ENCODE measurements at regions not wholly inside any gene's neighbourhood (a gene's known extent, or its start where the extent isn't known, plus 50 kb on each side); places are given as distances from the start of the nearest gene placed in this dataset.

GRCh38 chr5:38163636-38164237 is 94.6 kb upstream of the EGFLAM start:
- TF ChIP-seq CTCF (IDR thresholded peaks at IDR 0.05) (no peak), POLR2A (IDR thresholded peaks at IDR 0.05) (no peak)

Data from breast epithelium (tissue), 3 donors.